ENCODE measurements at regions not wholly inside any gene's neighbourhood (a gene's known extent, or its start where the extent isn't known, plus 50 kb on each side); places are given as distances from the start of the nearest gene placed in this dataset.

DNA sequence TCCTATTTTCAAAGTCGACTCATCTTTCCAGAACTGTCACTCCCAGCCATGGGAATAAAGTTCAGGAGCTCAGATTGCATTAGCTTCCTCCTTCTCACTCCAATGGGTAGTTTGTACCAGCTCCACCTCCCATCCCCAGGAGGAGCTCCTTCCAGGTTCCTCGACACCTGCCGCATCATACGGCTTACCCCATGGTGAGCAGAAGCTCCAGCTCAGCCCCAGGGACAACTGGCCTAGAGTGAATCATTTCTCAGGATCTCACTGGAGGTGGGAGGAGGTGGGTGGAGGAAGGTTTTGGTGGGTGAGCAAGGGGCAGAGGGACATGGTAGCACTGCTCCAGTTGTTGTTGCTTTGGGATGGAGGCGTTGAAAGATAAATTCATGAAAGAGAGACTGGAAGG is 196.3 kb upstream of the PKDCC start:
- no peaks in the 10 kb centered on the region for H3K27me3 ChIP-seq (ENCODE audit: control insufficient read depth in 4 of 4, insufficient read depth in 4 of 4, low read length in 3 of 4)
- H3K27ac ChIP-seq (ENCODE audit: low read depth in 1 of 2, low read length in 2 of 2) = peak overlapping the region; percentile 32 to 40
- DNase-seq (ENCODE audit: low spot score) = no peak
- H3K4me1 ChIP-seq (ENCODE audit: control insufficient read depth in 4 of 4, insufficient read depth in 4 of 4, low read length in 3 of 4) = peaks cover 4 to 41% (median 16%) of the 10 kb centered on the region in 4 donors
- TF ChIP-seq HNF4G (IDR thresholded peaks at IDR 0.05) (no peak), RAD21 (IDR thresholded peaks at IDR 0.05) (no peak), FOXA2 (IDR thresholded peaks at IDR 0.05) (no peak)
- TF ChIP-seq, protein P1, sequence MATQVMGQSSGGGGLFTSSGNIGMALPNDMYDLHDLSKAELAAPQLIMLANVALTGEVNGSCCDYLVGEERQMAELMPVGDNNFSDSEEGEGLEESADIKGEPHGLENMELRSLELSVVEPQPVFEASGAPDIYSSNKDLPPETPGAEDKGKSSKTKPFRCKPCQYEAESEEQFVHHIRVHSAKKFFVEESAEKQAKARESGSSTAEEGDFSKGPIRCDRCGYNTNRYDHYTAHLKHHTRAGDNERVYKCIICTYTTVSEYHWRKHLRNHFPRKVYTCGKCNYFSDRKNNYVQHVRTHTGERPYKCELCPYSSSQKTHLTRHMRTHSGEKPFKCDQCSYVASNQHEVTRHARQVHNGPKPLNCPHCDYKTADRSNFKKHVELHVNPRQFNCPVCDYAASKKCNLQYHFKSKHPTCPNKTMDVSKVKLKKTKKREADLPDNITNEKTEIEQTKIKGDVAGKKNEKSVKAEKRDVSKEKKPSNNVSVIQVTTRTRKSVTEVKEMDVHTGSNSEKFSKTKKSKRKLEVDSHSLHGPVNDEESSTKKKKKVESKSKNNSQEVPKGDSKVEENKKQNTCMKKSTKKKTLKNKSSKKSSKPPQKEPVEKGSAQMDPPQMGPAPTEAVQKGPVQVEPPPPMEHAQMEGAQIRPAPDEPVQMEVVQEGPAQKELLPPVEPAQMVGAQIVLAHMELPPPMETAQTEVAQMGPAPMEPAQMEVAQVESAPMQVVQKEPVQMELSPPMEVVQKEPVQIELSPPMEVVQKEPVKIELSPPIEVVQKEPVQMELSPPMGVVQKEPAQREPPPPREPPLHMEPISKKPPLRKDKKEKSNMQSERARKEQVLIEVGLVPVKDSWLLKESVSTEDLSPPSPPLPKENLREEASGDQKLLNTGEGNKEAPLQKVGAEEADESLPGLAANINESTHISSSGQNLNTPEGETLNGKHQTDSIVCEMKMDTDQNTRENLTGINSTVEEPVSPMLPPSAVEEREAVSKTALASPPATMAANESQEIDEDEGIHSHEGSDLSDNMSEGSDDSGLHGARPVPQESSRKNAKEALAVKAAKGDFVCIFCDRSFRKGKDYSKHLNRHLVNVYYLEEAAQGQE (IDR thresholded peaks at IDR 0.05) = no peak
- H3K9ac ChIP-seq (ENCODE audit: low read depth in 1 of 2, low read length in 2 of 2) = no peak overlapping the region
- H3K9me3 ChIP-seq (ENCODE audit: control insufficient read depth in 4 of 4, low read length in 3 of 4) = no peaks in the 10 kb centered on the region
- WGBS = 75% methylated on average over 5 of the region's 5 CpGs
- no peak overlapping the region for H3K4me3 ChIP-seq (ENCODE audit: low read depth in 1 of 3, low read length in 3 of 3)
- H3K36me3 ChIP-seq (ENCODE audit: control insufficient read depth in 4 of 4, insufficient read depth in 3 of 4, low read depth in 1 of 4, low read length in 3 of 4) = no peaks in the 10 kb centered on the region

DNA sequence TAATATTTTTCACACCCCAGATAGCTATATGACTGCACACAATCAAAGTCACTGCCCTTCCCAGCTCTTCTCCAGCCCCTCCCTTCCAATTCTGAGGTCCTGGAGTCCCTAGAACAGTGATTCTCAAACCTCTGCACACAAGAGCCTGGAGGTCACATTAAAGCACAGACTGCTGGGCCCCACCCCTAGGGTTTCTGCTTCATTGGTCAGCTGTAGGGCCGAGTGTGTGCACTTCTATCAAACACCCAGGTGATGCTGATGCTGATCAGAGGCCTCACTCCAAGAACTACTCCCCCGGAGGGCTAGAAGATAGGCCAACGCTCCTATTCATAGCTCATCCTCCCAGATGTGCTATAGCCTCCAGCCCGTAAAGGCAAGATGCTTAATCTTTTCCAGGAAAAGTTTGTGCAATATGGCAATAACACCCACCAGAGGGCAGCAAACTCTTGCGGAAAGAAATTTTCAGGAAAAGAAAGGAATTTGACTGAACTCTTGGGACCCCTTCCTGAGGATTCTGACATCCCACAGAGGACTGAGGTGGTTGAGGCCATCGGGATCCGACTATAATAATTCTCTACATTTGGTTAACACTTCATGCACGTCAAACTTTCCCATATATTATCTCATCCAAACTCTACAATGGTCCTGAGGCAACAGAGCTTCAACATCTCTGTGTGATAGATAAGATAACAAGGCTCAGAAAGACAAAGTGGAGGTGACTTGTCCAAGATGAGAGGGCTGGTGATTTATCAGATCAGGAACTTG is 194.2 kb upstream of the PKDCC start:
- Histone ChIP-seq H3K4me1 (ENCODE audit: control insufficient read depth in 4 of 4, insufficient read depth in 4 of 4, low read length in 3 of 4) (peaks cover 4 to 29% (median 16%) of the 10 kb centered on the region in 4 donors), H3K4me3 (ENCODE audit: low read depth in 1 of 3, low read length in 3 of 3) (no peak overlapping the region), H3K36me3 (ENCODE audit: control insufficient read depth in 4 of 4, insufficient read depth in 3 of 4, low read depth in 1 of 4, low read length in 3 of 4) (no peaks in the 10 kb centered on the region), H3K27ac (ENCODE audit: low read depth in 1 of 2, low read length in 2 of 2) (no peak overlapping the region), H3K9me3 (ENCODE audit: control insufficient read depth in 4 of 4, low read length in 3 of 4) (no peaks in the 10 kb centered on the region), H3K27me3 (ENCODE audit: control insufficient read depth in 4 of 4, insufficient read depth in 4 of 4, low read length in 3 of 4) (no peaks in the 10 kb centered on the region), H3K9ac (ENCODE audit: low read depth in 1 of 2, low read length in 2 of 2) (no peak overlapping the region)
- WGBS = 9% methylated on average over 8 of the region's 8 CpGs
- TF ChIP-seq RAD21 (IDR thresholded peaks at IDR 0.05) (peak; percentile 87 to 92), TAF1 (conservative IDR thresholded peaks at IDR 0.05) (no peak), RXRA (IDR thresholded peaks at IDR 0.05) (peak in 1 of 2 donors; percentile 60)
- TF ChIP-seq, protein P2, sequence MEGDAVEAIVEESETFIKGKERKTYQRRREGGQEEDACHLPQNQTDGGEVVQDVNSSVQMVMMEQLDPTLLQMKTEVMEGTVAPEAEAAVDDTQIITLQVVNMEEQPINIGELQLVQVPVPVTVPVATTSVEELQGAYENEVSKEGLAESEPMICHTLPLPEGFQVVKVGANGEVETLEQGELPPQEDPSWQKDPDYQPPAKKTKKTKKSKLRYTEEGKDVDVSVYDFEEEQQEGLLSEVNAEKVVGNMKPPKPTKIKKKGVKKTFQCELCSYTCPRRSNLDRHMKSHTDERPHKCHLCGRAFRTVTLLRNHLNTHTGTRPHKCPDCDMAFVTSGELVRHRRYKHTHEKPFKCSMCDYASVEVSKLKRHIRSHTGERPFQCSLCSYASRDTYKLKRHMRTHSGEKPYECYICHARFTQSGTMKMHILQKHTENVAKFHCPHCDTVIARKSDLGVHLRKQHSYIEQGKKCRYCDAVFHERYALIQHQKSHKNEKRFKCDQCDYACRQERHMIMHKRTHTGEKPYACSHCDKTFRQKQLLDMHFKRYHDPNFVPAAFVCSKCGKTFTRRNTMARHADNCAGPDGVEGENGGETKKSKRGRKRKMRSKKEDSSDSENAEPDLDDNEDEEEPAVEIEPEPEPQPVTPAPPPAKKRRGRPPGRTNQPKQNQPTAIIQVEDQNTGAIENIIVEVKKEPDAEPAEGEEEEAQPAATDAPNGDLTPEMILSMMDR (IDR thresholded peaks at IDR 0.05; ENCODE audit: low read depth, low read length, missing input control) = peak; percentile 73
- TF ChIP-seq, protein P3, sequence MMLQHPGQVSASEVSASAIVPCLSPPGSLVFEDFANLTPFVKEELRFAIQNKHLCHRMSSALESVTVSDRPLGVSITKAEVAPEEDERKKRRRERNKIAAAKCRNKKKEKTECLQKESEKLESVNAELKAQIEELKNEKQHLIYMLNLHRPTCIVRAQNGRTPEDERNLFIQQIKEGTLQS (IDR thresholded peaks at IDR 0.05) = no peak
- DNase-seq (ENCODE audit: low spot score) = peak; percentile 57

DNA sequence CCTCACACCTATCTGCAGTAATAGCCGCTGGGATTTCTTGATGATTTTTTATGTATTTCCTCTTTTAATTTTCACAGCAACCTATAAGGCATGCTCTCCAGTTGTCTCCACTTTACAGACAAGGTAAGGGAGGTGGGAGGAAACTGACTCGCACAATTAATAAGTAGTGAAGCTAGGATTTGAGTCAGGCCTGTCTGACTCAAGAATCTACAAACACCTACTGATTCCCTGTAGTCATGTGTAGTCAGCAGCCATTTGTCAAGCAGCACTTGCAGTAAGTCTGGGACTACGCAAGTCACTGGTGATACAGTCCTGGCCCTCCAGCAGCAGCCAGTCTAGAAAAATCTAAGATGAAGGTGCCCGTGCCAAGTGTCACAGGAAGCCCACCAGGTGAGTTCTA is 193.6 kb upstream of the PKDCC start:
- DNase-seq (ENCODE audit: low spot score) = no peak
- Histone ChIP-seq H3K4me1 (ENCODE audit: control insufficient read depth in 4 of 4, insufficient read depth in 4 of 4, low read length in 3 of 4) (peaks cover 4 to 25% (median 15%) of the 10 kb centered on the region in 4 donors), H3K9me3 (ENCODE audit: control insufficient read depth in 4 of 4, low read length in 3 of 4) (no peaks in the 10 kb centered on the region), H3K4me3 (ENCODE audit: low read depth in 1 of 3, low read length in 3 of 3) (no peak overlapping the region), H3K9ac (ENCODE audit: low read depth in 1 of 2, low read length in 2 of 2) (no peak overlapping the region), H3K27me3 (ENCODE audit: control insufficient read depth in 4 of 4, insufficient read depth in 4 of 4, low read length in 3 of 4) (no peaks in the 10 kb centered on the region), H3K36me3 (ENCODE audit: control insufficient read depth in 4 of 4, insufficient read depth in 3 of 4, low read depth in 1 of 4, low read length in 3 of 4) (no peaks in the 10 kb centered on the region), H3K27ac (ENCODE audit: low read depth in 1 of 2, low read length in 2 of 2) (no peak overlapping the region)
- WGBS = 92% methylated on average over 4 of the region's 4 CpGs
- no peak for TF ChIP-seq TAF1 (conservative IDR thresholded peaks at IDR 0.05)
- TF ChIP-seq JUND (IDR thresholded peaks at IDR 0.05) = no peak
- TF ChIP-seq FOXA1 (IDR thresholded peaks at IDR 0.05) = no peak
- TF ChIP-seq, protein P2 (IDR thresholded peaks at IDR 0.05; ENCODE audit: low read depth, low read length, missing input control) = no peak
- no peak for TF ChIP-seq FOXA2 (IDR thresholded peaks at IDR 0.05)
- TF ChIP-seq EGR1 (IDR thresholded peaks at IDR 0.05; ENCODE audit: low read depth in 2 of 2) = no peak
- TF ChIP-seq HNF4G (IDR thresholded peaks at IDR 0.05) = no peak
- TF ChIP-seq GABPA (IDR thresholded peaks at IDR 0.05 in 1 of 2, conservative IDR thresholded peaks at IDR 0.05 in 1 of 2) = no peak
- TF ChIP-seq, protein P3 (IDR thresholded peaks at IDR 0.05) = no peak
- no peak for TF ChIP-seq NR2F2 (IDR thresholded peaks at IDR 0.05)
- no peak for TF ChIP-seq SP1 (IDR thresholded peaks at IDR 0.05)
- TF ChIP-seq, protein P4, sequence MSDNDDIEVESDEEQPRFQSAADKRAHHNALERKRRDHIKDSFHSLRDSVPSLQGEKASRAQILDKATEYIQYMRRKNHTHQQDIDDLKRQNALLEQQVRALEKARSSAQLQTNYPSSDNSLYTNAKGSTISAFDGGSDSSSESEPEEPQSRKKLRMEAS (IDR thresholded peaks at IDR 0.05) = no peak
- TF ChIP-seq RXRA (IDR thresholded peaks at IDR 0.05) = no peak
